COLO829 (cell line): ENCODE measurements at regions not wholly inside any gene's neighbourhood (a gene's known extent, or its start where the extent isn't known, plus 50 kb on each side); places are given as distances from the start of the nearest gene placed in this dataset.
"Not testable (repeated sequence)": the region's sequence is repeated elsewhere in the genome, so short reads cannot be mapped to it uniquely, and the experiment has no call there.

ENCODE experiments used
- DNase-seq: peaks from one replicate; pipeline ENCODE4 v3.0.0; 2012; ENCODE audit warnings: low spot score

DNA sequence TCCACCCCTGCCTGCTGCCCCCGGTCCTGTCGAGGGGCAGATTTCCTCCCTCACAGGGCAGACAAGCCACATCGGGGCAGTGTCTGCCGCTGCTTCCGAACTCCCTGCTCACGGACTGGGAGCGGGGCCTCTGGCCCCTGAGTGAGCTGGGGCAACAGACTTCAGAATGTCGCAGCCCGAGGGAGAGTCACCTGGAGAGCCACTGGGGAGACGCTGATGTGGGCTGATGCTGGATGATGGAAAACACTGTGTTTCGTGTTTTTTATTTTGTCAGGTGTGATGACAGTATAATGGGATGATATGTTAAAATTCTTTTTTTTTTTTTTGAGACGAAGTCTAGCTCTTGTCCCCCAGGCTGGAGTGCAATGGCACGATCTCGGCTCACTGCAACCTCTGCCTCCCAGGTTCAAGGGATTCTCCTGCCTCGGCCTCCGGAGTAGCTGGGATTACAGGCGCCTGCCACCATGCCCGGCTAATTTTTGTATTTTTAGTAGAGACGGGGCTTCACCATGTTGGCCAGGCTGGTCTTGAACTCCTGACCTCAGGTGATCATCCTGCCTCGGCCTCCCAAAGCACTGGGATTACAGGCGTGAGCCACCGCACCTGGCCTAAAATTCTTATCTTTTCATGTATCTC is 52.1 kb upstream of the SEPTIN5 start:
- DNase-seq = not testable (repeated sequence)

DNA sequence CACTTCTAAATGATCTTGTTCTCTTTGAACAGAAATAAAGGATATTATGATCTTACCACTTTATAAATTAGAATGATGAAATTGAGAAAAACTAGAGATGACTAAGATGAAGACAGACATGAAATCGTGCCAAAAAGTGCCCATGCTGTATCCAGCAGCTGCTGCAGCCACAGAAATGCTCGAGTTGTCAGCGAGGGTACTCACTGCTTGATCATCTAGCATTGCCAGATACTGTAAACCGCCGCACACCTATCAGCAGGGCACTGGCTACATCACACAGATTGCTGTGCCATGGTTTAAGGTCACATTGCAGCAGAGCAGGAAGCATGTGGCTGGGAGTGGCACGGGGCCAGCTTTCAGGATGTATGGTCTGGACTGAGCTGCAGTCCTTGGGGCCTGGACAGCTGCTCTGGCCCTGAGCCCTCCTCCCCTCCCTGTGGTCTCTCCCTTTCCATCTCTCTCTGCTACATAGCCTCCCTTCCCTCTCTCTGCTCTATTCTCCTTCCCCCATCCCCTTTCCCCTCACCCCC is 51.0 kb upstream of the SEPTIN5 start:
- DNase-seq = peak; percentile 50

DNA sequence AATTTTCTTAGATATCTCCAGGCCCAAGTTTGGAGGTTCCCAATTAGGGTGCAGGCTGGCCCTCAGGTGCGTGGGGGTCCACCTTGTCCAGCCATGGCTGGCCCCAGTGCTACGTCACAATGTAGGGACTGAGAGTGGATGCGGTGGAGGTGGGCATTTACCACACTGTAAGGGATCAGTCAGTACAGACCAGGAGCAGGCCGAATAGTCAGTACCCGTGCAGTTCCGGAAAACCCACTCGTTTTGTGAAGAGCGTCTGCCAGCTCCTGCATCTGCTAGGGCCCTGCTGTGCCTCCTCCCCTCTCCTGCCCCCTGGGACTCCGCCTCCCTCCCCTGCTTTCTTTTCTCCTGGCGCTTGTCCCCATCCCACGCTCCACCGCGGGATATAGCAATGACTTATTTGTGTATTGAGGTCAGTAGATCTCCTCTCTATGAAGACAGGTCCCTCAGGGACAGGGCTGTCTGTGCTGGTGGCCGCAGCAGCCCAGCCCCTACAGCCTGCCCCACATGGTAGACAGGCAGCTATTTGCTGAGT is 50.4 kb upstream of the SEPTIN5 start:
- DNase-seq = peak; percentile 83

DNA sequence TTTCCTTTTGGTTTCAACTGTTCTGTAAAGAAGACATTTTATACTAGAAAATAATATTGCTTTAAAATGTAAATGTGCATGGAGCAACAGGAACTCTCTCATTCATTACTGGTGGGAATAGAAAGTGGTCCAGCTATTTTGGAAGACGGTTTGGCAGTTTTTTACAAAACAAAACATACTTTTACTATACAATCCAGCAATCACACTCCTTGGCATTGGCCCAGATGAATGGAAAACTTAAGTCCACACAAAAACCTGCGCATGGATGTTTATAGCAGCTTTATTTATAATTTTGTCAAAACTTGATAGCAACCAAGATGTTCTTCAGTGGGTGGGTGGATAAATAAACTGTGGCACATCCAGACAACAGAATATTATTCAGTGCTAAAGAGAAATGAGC is 49.9 kb upstream of the SEPTIN5 start:
- no peak for DNase-seq
